ENCODE measurements at regions not wholly inside any gene's neighbourhood (a gene's known extent, or its start where the extent isn't known, plus 50 kb on each side); places are given as distances from the start of the nearest gene placed in this dataset.

DNA sequence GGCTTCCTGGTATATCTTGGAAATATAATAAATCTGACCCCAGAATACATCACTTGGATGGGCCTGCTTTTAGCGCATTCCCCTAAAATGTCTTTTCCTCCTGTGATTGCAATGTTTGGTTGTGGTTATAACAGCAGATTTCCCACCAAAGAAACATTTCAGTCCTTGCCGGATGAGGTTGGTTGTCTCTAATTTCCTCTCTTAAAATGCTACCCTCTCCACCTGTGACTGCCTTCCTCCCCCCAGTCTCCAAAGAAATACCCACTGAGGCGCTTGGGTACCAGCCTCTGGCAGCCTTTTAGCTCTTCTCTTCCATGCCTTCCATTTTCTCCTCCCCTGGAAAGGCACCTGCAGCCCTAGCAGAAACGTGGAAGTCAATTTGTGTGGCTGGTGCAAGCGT, 102.1 kb upstream of the SIX3 start:
- H3K4me3 ChIP-seq: no peak overlapping the region
- H3K27ac ChIP-seq: no peak overlapping the region
- TF ChIP-seq, protein P1, sequence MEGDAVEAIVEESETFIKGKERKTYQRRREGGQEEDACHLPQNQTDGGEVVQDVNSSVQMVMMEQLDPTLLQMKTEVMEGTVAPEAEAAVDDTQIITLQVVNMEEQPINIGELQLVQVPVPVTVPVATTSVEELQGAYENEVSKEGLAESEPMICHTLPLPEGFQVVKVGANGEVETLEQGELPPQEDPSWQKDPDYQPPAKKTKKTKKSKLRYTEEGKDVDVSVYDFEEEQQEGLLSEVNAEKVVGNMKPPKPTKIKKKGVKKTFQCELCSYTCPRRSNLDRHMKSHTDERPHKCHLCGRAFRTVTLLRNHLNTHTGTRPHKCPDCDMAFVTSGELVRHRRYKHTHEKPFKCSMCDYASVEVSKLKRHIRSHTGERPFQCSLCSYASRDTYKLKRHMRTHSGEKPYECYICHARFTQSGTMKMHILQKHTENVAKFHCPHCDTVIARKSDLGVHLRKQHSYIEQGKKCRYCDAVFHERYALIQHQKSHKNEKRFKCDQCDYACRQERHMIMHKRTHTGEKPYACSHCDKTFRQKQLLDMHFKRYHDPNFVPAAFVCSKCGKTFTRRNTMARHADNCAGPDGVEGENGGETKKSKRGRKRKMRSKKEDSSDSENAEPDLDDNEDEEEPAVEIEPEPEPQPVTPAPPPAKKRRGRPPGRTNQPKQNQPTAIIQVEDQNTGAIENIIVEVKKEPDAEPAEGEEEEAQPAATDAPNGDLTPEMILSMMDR (IDR thresholded peaks at IDR 0.05): no peak
- WGBS, 2 donors: 79 to 84% methylated on average over 5 of the region's 5 CpGs
- H3K9me3 ChIP-seq: peaks cover 0 to 8% (median 0%) of the 10 kb centered on the region in 11 donors
- no peak for ATAC-seq
- intact Hi-C loops (cut with DNase I): no loop called here
- H3K36me3 ChIP-seq: no peaks in the 10 kb centered on the region
- DNase-seq: no peak
- H3K27me3 ChIP-seq: peaks cover 0 to 40% (median 22%) of the 10 kb centered on the region in 7 donors
- no peaks in the 10 kb centered on the region for H3K4me1 ChIP-seq

DNA sequence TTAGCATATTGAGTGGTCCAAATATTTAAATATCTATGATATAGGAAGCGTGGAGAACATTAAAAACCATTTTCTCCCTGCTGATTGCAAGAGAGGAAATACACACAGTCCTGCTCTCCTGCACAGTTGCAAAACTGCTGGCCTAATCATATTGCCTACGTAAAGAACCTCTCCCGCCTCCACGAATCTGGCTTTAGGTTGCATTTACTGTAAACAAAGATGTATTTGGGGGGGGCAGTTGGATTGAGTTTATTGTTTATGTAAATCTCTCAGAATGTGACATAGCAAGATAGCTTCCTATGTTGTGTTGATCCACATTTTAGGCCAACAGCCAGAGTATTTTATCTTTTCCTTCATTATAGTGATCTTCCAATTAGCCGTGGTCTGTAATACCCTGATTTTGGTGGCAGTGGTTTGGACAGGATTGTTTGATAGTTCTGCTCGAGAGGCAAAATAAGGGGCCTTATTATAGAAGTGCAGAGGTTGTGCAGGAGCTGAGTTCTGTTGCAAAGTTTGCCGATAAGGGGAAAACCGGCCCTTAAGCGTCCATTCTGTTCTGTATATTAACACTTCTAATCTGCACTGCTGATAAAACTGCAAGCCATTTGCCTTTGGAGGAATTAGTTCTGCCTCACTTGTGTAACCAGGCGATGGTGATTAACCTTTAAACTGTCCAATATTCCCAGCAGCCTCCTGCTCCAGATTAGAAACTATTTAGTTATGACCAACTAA, 101.6 kb upstream of the SIX3 start:
- ATAC-seq (no peak), DNase-seq (no peak)
- Histone ChIP-seq H3K9me3 (peaks cover 0 to 3% (median 0%) of the 10 kb centered on the region in 11 donors), H3K4me3 (no peak overlapping the region), H3K36me3 (no peaks in the 10 kb centered on the region), H3K4me1 (no peaks in the 10 kb centered on the region), H3K27ac (no peak overlapping the region), H3K27me3 (peaks cover 0 to 42% (median 23%) of the 10 kb centered on the region in 7 donors)
- TF ChIP-seq, protein P1 (IDR thresholded peaks at IDR 0.05): no peak
- WGBS, 2 donors: 64 to 74% methylated on average over 10 of the region's 10 CpGs
- intact Hi-C loops (cut with DNase I): no loop called here

DNA sequence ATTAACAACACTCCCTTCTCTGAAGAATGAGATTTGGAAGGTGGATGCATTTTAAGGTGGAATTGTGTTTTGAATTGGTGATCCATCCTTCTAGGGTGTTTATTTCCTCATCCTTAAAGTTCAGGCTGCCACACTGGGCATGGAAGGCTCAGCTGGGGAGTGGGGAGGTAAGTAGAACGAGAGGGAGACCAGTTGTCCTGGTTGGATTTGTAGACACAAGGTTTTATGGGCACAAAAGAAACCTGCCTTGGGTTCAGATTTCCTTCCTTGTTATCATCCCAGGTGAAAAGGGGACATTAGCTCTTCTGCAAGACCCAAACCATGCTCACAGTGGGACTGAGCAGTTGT, 101.0 kb upstream of the SIX3 start:
- Histone ChIP-seq H3K27ac (no peak overlapping the region), H3K27me3 (peaks cover 0 to 43% (median 23%) of the 10 kb centered on the region in 7 donors), H3K4me1 (no peaks in the 10 kb centered on the region), H3K9me3 (no peaks in the 10 kb centered on the region), H3K36me3 (no peaks in the 10 kb centered on the region), H3K4me3 (no peak overlapping the region)
- DNase-seq (no peak), ATAC-seq (no peak)
- intact Hi-C loops (cut with DNase I): no loop called here
- TF ChIP-seq, protein P1 (IDR thresholded peaks at IDR 0.05): no peak
- 76 to 87% methylated on average over 1 of the region's 1 CpG for WGBS, 2 donors

DNA sequence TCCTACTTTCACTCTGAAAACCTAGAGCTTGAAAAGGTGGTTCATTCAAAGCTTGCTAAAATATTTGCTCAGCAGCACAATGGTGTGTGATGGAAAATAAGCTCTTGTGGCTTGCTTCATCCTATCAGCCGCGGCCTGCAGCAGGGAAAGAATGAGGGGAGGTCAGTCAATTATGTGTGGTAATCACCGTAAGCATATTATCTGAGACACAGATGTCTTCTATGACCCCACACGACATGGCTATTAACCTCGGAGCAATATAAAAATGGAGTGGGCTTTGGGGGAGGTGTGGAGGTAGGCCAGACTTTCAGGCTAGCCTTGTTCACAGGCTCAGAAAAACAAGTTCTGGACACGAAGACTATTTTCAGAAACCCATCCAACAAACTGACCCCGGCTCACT, 98.4 kb upstream of the SIX3 start:
- ATAC-seq: no peak
- Histone ChIP-seq H3K9me3 (no peaks in the 10 kb centered on the region), H3K4me3 (no peak overlapping the region), H3K36me3 (no peaks in the 10 kb centered on the region), H3K4me1 (no peaks in the 10 kb centered on the region), H3K27me3 (peaks cover 0 to 64% (median 32%) of the 10 kb centered on the region in 7 donors), H3K27ac (no peak overlapping the region)
- no peak for DNase-seq
- 83 to 86% methylated on average over 7 of the region's 7 CpGs for WGBS, 2 donors
- intact Hi-C loops (cut with DNase I): no loop called here
- TF ChIP-seq, protein P1 (IDR thresholded peaks at IDR 0.05): no peak
